ENCODE measurements at regions not wholly inside any gene's neighbourhood (a gene's known extent, or its start where the extent isn't known, plus 50 kb on each side); places are given as distances from the start of the nearest gene placed in this dataset.

DNA sequence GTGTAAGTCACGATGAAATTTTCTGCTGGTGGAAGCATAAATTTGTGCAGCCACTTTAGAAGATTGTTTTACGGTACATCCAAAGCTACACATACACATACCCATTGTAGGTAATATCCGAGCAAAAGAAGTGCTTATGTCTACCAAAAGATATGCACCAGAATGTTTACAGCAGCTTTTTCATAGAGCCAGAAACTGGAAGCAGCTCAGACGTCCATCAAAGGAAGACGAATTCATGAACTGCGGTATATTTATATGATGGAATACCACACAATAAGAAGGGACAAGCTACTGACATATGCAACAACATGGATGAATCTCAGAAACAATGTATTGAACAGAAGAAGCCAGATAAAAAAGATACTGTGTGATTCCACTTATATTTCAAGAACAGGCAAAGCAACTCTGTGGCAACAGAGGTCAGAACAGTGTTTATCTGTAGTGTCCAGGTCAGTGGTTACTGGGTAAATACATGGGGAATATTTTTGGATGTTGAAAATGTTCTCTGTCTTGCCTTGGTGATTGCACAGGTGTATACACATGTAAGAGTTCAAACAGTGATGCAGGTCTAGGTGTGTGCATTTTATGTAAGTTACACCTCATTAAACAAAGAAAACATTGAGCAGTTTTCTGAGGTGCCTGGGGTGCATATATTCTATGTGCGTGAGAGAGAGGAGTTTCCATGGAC is 51.9 kb upstream of the EXOC2 start:
- TF ChIP-seq, protein P1, sequence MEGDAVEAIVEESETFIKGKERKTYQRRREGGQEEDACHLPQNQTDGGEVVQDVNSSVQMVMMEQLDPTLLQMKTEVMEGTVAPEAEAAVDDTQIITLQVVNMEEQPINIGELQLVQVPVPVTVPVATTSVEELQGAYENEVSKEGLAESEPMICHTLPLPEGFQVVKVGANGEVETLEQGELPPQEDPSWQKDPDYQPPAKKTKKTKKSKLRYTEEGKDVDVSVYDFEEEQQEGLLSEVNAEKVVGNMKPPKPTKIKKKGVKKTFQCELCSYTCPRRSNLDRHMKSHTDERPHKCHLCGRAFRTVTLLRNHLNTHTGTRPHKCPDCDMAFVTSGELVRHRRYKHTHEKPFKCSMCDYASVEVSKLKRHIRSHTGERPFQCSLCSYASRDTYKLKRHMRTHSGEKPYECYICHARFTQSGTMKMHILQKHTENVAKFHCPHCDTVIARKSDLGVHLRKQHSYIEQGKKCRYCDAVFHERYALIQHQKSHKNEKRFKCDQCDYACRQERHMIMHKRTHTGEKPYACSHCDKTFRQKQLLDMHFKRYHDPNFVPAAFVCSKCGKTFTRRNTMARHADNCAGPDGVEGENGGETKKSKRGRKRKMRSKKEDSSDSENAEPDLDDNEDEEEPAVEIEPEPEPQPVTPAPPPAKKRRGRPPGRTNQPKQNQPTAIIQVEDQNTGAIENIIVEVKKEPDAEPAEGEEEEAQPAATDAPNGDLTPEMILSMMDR (IDR thresholded peaks at IDR 0.05; ENCODE audit: control insufficient read depth, insufficient read depth, low read depth, low read length, missing control alignments), result no peak
- no peak for DNase-seq (ENCODE audit: low read depth)
- no peak overlapping the region for H3K4me3 ChIP-seq (ENCODE audit: control insufficient read depth, low read depth, low read length)

DNA sequence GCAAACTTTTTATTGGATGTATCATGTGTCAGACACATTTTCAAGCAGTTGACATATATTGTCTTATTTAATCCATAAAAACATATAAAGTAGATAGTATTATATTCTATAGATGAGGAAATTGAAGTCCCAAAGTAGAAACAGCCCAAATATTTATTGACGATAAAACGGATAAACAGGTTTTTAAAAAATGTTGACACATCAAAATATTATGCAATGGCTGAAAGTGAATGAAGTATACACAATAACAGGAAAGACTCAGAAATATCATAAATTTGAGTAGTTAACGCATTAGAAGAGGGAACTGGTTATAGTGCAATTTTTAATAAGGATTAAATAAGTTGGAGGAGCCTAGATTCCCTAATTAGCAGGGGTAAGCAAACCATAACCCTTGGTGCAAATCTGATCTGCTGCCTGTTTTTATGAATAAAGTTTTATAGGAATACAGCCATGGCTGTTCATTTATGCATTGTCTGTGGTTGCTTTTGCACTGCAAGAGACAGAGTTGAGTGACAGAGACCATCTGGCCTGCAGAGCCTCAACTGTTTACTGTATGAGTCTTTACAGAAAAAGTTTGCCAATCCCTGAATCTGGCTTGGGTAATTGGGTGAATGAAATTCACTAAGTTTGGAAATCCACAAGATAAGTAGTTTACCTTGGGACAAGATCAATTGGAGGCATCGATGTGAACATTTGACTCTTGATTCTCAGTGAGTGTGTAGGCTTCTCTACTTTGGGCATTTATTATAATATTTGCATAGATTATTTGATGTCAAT is 50.6 kb upstream of the EXOC2 start:
- no peak overlapping the region for H3K4me3 ChIP-seq (ENCODE audit: control insufficient read depth, low read depth, low read length)
- TF ChIP-seq, protein P1 (IDR thresholded peaks at IDR 0.05; ENCODE audit: control insufficient read depth, insufficient read depth, low read depth, low read length, missing control alignments), result no peak
- DNase-seq (ENCODE audit: low read depth), result no peak
